ENCODE measurements at regions not wholly inside any gene's neighbourhood (a gene's known extent, or its start where the extent isn't known, plus 50 kb on each side); places are given as distances from the start of the nearest gene placed in this dataset.

DNA sequence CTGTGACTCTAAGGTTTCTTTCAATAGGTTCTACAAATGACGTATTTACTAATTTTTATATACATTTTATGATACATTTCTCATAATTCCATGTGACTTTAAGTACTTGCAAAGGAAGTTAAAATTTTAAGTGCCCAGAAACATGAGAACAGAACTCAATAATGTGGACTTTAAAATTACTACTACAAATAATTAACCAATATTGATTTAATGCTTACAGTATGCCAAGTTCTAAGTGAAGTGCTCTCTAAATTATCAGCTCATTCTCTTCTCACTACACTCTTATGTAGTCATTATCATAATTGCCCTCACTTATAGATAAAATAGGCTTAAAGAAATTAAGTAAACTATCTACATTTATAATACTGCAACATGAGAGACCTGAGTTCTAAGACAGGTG, 1690.7 kb upstream of the CDH9 start:
- Histone ChIP-seq H4K8ac (ENCODE audit: extremely low read depth, insufficient read depth, low read length) (no peak overlapping the region), H2BK20ac (ENCODE audit: low read length) (no peak overlapping the region), H3K4me3 (ENCODE audit: extremely low read depth in 1 of 4, insufficient read depth in 2 of 4, low read depth in 3 of 4, low read length in 4 of 4) (no peak overlapping the region), H3K79me1 (ENCODE audit: low read depth, low read length) (no peaks in the 10 kb centered on the region), H3K18ac (ENCODE audit: extremely low read depth, low read length) (no peak overlapping the region), H2AK5ac (ENCODE audit: low read depth, low read length) (no peak overlapping the region), H3K9ac (replicated peaks in 1 of 4; ENCODE audit: extremely low read depth in 1 of 4, low read depth in 3 of 4, low read length in 3 of 4) (no peak overlapping the region), H3K9me3 (ENCODE audit: insufficient read depth in 2 of 2, low read depth in 1 of 2, low read length in 1 of 2) (no peaks in the 10 kb centered on the region), H4K20me1 (replicated peaks in 1 of 2; ENCODE audit: control insufficient read depth in 1 of 2, insufficient read depth in 2 of 2, low read length in 2 of 2) (no peaks in the 10 kb centered on the region), H3K4ac (replicated peaks; ENCODE audit: insufficient read length, low read depth, low read length) (no peak overlapping the region), H2AFZ (ENCODE audit: low read length) (no peak overlapping the region), H3K14ac (ENCODE audit: insufficient read length) (no peak overlapping the region), H3K27me3 (replicated peaks in 1 of 4; ENCODE audit: control insufficient read depth in 3 of 4, extremely low read depth in 1 of 4, insufficient read depth in 3 of 4, low read length in 3 of 4) (no peaks in the 10 kb centered on the region), H3K56ac (replicated peaks; ENCODE audit: insufficient read length, low read depth, low read length) (no peak overlapping the region), H3K27ac (ENCODE audit: low read depth, low read length) (no peak overlapping the region), H3K23ac (ENCODE audit: insufficient read length) (no peak overlapping the region), H4K5ac (ENCODE audit: insufficient read length, low read depth, low read length) (no peak overlapping the region), H2BK15ac (ENCODE audit: low read length) (no peak overlapping the region), H3K4me1 (replicated peaks in 1 of 4; ENCODE audit: control insufficient read depth in 3 of 4, insufficient read depth in 4 of 4, low read length in 3 of 4) (no peaks in the 10 kb centered on the region), H3K36me3 (ENCODE audit: control insufficient read depth in 2 of 4, insufficient read depth in 4 of 4, low read length in 3 of 4) (no peaks in the 10 kb centered on the region), H2BK12ac (ENCODE audit: low read depth, low read length) (no peak overlapping the region), H2BK120ac (replicated peaks; ENCODE audit: low read depth, low read length) (no peak overlapping the region), H3K79me2 (ENCODE audit: control insufficient read depth in 1 of 2, insufficient read depth in 2 of 2, low read length in 2 of 2) (no peaks in the 10 kb centered on the region), H4K91ac (replicated peaks; ENCODE audit: insufficient read length, low read length) (no peak overlapping the region), H2BK5ac (ENCODE audit: low read depth, low read length) (no peak overlapping the region), H3K4me2 (ENCODE audit: insufficient read depth in 1 of 2, low read depth in 2 of 2, low read length in 2 of 2) (no peak overlapping the region), H3K23me2 (ENCODE audit: low read depth, low read length) (no peaks in the 10 kb centered on the region)
- WGBS, 2 experiments (ENCODE audit: extremely low coverage in 1 of 2, insufficient coverage in 1 of 2, insufficient read length in 1 of 2, insufficient replicate concordance in 2 of 2, low coverage in 1 of 2, low lambda C conversion rate in 2 of 2, missing lambda C conversion rate in 1 of 2) = 91% methylated on average over 1 of the region's 1 CpG; no CpG with 5 or more reads in 1 of the 2 experiments
- ChIA-PET CTCF (ENCODE audit: partially characterized antibody) (no interaction called here), POLR2A (ENCODE audit: partially characterized antibody) (no interaction called here)
- DNase-seq (ENCODE audit: low read depth in 1 of 2, low spot score in 2 of 2) (no peak), FAIRE-seq (no peak)
- TF ChIP-seq KDM4A (IDR thresholded peaks at IDR 0.05; ENCODE audit: low read depth, low read length, severe bottlenecking) (no peak), CTBP2 (IDR thresholded peaks at IDR 0.05; ENCODE audit: borderline replicate concordance, insufficient read depth, insufficient read length, low read length) (no peak), RAD21 (IDR thresholded peaks at IDR 0.05 in 1 of 2, conservative IDR thresholded peaks at IDR 0.05 in 1 of 2; ENCODE audit: low read depth in 2 of 2, low read length in 2 of 2) (no peak), TAF1 (IDR thresholded peaks at IDR 0.05; ENCODE audit: low read depth, low read length) (no peak), CHD1 (IDR thresholded peaks at IDR 0.05; ENCODE audit: low read depth, low read length) (no peak), SP1 (IDR thresholded peaks at IDR 0.05; ENCODE audit: low read depth, low read length) (no peak), USF2 (IDR thresholded peaks at IDR 0.05; ENCODE audit: low read length) (no peak)

Data from H1 (cell line).